GM23338 (cell line): ENCODE measurements at regions not wholly inside any gene's neighbourhood (a gene's known extent, or its start where the extent isn't known, plus 50 kb on each side); places are given as distances from the start of the nearest gene placed in this dataset.
A peak's percentile ranks its signal among the peaks of the same experiment; 100 is the strongest.

Source experiments
- ATAC-seq: fragments of 200-7000 bp; cut with Tn5 transposase; 3 replicates; pipeline ENCODE4 v1.9.1; 2020
- DNase-seq: peaks from one replicate; pipeline ENCODE4 v3.0.0-alpha.2; 2015; ENCODE audit warnings: low spot score
- H2AFZ ChIP-seq: fragments of 200-600 bp; sonication (generic); 2 replicates; pipeline ENCODE4 v1.8.0; 2016; ENCODE audit warnings: antibody characterized with exemption, mild to moderate bottlenecking, moderate library complexity
- H3F3A ChIP-seq: fragments of 200-600 bp; sonication (generic); replicated peaks from 2 replicates; pipeline ENCODE4 v1.8.0; 2017; ENCODE audit warnings: antibody characterized with exemption, mixed run types, low read depth
- H3K27ac ChIP-seq: fragments of 200-600 bp; sonication (generic); 2 replicates; pipeline ENCODE4 v1.6.1; 2016; ENCODE audit warnings: low read depth
- H3K27me3 ChIP-seq: fragments of 200-600 bp; sonication (generic); 2 replicates; pipeline ENCODE4 v1.8.0; 2016; ENCODE audit warnings: mild to moderate bottlenecking, mixed run types, moderate library complexity; ENCODE audit not compliant: insufficient read depth
- H3K36me3 ChIP-seq: fragments of 200-600 bp; sonication (generic); 2 replicates; pipeline ENCODE4 v1.8.0; 2016; ENCODE audit warnings: mild to moderate bottlenecking; ENCODE audit not compliant: insufficient read depth
- H3K4me1 ChIP-seq: fragments of 200-600 bp; sonication (generic); 2 replicates; pipeline ENCODE4 v1.8.0; 2016; ENCODE audit warnings: mild to moderate bottlenecking, moderate library complexity; ENCODE audit not compliant: insufficient read depth
- H3K4me2 ChIP-seq: fragments of 200-600 bp; sonication (generic); 2 replicates; pipeline ENCODE4 v1.7.1; 2017; ENCODE audit warnings: mixed run types
- H3K4me3 ChIP-seq: fragments of 200-600 bp; sonication (generic); 2 replicates; pipeline ENCODE4 v1.6.1; 2016; ENCODE audit warnings: mixed run types
- H3K79me2 ChIP-seq: fragments of 200-600 bp; sonication (generic); replicated peaks from 2 replicates; pipeline ENCODE4 v1.8.0; 2017; ENCODE audit warnings: mild to moderate bottlenecking; ENCODE audit not compliant: insufficient read depth
- H3K9me2 ChIP-seq: fragments of 200-600 bp; sonication (generic); 2 replicates; pipeline ENCODE4 v1.8.0; 2017; ENCODE audit not compliant: insufficient read depth
- H4K20me1 ChIP-seq: fragments of 200-600 bp; sonication (generic); replicated peaks from 2 replicates; pipeline ENCODE4 v1.8.0; 2017; ENCODE audit warnings: mild to moderate bottlenecking; ENCODE audit not compliant: insufficient read depth
- H3K27ac Mint-ChIP-seq: 2 replicates; pipeline ENCODE4 v1.8.0; 2020; ENCODE audit warnings: inconsistent platforms, mild to moderate bottlenecking, moderate library complexity, mixed read lengths
- H3K27me3 Mint-ChIP-seq: 3 replicates; pipeline ENCODE4 v1.8.0; 2022; ENCODE audit warnings: low read depth, mild to moderate bottlenecking, moderate library complexity, mixed read lengths, inconsistent platforms; ENCODE audit not compliant: insufficient read depth, poor library complexity
- H3K36me3 Mint-ChIP-seq: 3 replicates; pipeline ENCODE4 v1.8.0; 2021; ENCODE audit warnings: low read depth, mild to moderate bottlenecking, inconsistent platforms, moderate library complexity, mixed read lengths
- H3K4me1 Mint-ChIP-seq: 3 replicates; pipeline ENCODE4 v1.8.0; 2020; ENCODE audit warnings: mild to moderate bottlenecking, inconsistent platforms, mixed read lengths
- H3K4me3 Mint-ChIP-seq: 3 replicates; pipeline ENCODE4 v1.8.0; 2021; ENCODE audit warnings: moderate library complexity, mild to moderate bottlenecking, inconsistent platforms, mixed read lengths
- H3K9me3 Mint-ChIP-seq: 3 replicates; pipeline ENCODE4 v1.8.0; 2020; ENCODE audit warnings: moderate library complexity, mild to moderate bottlenecking, inconsistent platforms, mixed read lengths
- CREB1 ChIP-seq: fragments of 250-450 bp; sonication (Bioruptor Pico); IDR thresholded peaks from 2 replicates; pipeline ENCODE4 v1.5.0; 2020; ENCODE audit warnings: low read depth, mild to moderate bottlenecking, moderate library complexity
- EZH2 ChIP-seq: fragments of 200-600 bp; sonication (generic); IDR thresholded peaks from one replicate; pipeline ENCODE4 v1.8.0; 2017; ENCODE audit warnings: antibody characterized with exemption, mild to moderate bottlenecking, low read depth; ENCODE audit not compliant: unreplicated experiment
- EZH2phosphoT487 ChIP-seq: fragments of 200-600 bp; sonication (generic); IDR thresholded peaks from one replicate; pipeline ENCODE4 v1.8.1; 2018; ENCODE audit warnings: antibody characterized with exemption; ENCODE audit not compliant: unreplicated experiment
- JUNB ChIP-seq: IDR thresholded peaks from one replicate; pipeline ENCODE4 v1.6.1; 2016; ENCODE audit warnings: antibody characterized with exemption; ENCODE audit not compliant: unreplicated experiment
- NANOG ChIP-seq: IDR thresholded peaks from 2 replicates; pipeline ENCODE4 v1.6.1; 2016; ENCODE audit warnings: antibody characterized with exemption, borderline replicate concordance
- POLR2AphosphoS5 ChIP-seq: IDR thresholded peaks from 2 replicates; pipeline ENCODE4 v1.6.1; 2016; ENCODE audit warnings: antibody characterized with exemption, low read depth
- STAT1 ChIP-seq: IDR thresholded peaks from one replicate; pipeline ENCODE4 v1.6.1; 2016; ENCODE audit warnings: antibody characterized with exemption; ENCODE audit not compliant: unreplicated experiment
- ZNF114 ChIP-seq: fragments of 250-450 bp; sonication (Bioruptor Pico); IDR thresholded peaks from 2 replicates; pipeline ENCODE4 v1.5.0; 2020; ENCODE audit warnings: mild to moderate bottlenecking, moderate library complexity
- ZNF331 ChIP-seq: fragments of 250-450 bp; sonication (Bioruptor Pico); IDR thresholded peaks from 2 replicates; pipeline ENCODE4 v1.5.0; 2020; ENCODE audit warnings: low read depth, mild to moderate bottlenecking, moderate library complexity
- TF ChIP-seq, protein P1 (sequence below), 2 experiments: fragments of 200-600 bp in 1 of 2; sonication (generic) in 1 of 2; conservative IDR thresholded peaks; 2 replicates each; pipeline versions ENCODE4 v1.5.1 to v1.6.1; 2016 to 2017; ENCODE audit warnings: antibody characterized with exemption in 2 of 2, low read depth in 2 of 2, mild to moderate bottlenecking in 2 of 2, moderate library complexity in 1 of 2
- TF ChIP-seq, protein P2 (sequence below): fragments of 250-450 bp; sonication (Bioruptor Pico); IDR thresholded peaks from 2 replicates; pipeline ENCODE4 v1.5.0; 2020; ENCODE audit warnings: mild to moderate bottlenecking, moderate library complexity
- TF ChIP-seq, protein P3 (sequence below): IDR thresholded peaks from one replicate; pipeline ENCODE4 v1.6.1; 2018; ENCODE audit warnings: antibody characterized with exemption; ENCODE audit not compliant: unreplicated experiment
- TF ChIP-seq, protein P4 (sequence below): IDR thresholded peaks from 2 replicates; pipeline ENCODE4 v1.6.1; 2016; ENCODE audit warnings: antibody characterized with exemption

DNA sequence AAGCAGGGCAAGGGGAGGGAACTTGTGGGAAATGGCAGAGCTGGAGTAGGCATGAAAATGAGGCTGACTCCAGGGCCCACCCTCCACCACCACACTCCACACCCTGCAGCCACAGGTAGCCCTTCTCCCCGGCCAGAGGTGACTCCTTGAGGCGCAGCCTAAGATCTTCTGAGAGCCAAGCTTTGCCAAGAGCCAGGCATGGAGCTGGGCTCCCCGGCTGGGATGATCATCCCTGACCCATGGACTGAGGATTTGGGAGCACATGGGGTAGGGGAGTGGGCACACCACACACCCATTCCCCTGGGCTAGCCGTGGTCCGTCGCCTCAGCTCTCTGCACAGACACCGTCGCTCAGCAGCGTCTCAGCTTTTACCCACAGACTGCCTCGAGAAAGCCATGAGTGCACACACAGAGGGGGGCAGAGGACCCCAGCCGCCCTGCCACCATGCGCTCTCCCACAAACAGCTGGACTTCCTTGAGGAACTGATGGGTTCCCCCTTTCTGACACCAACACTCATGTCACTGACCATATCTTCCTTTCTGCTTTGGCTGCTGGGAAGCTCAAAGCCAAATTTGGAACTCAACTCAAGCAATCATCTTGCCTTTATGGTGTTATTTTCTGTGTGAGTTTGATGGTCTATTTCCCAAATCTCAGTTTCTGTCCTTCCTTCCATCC is 123.6 kb upstream of the RUNX3 start:
- H3K4me3 Mint-ChIP-seq: no peak overlapping the region
- DNase-seq: no peak
- ATAC-seq: no peak
- H3K4me1 Mint-ChIP-seq: peaks cover 19% of the 10 kb centered on the region
- Histone ChIP-seq H3K27ac (no peak overlapping the region), H3K4me2 (no peak overlapping the region), H3F3A (no peaks in the 10 kb centered on the region), H3K27me3 (no peaks in the 10 kb centered on the region), H3K4me3 (no peak overlapping the region), H3K4me1 (peaks cover 7% of the 10 kb centered on the region), H3K36me3 (no peaks in the 10 kb centered on the region), H4K20me1 (no peaks in the 10 kb centered on the region), H2AFZ (0 out of 2 replicates have a peak overlapping the region, but pooled peaks have one; percentile 56), H3K9me2 (no peaks in the 10 kb centered on the region), H3K79me2 (no peaks in the 10 kb centered on the region)
- H3K9me3 Mint-ChIP-seq: no peaks in the 10 kb centered on the region
- no peak for TF ChIP-seq POLR2AphosphoS5
- TF ChIP-seq EZH2: no peak
- TF ChIP-seq, protein P1, sequence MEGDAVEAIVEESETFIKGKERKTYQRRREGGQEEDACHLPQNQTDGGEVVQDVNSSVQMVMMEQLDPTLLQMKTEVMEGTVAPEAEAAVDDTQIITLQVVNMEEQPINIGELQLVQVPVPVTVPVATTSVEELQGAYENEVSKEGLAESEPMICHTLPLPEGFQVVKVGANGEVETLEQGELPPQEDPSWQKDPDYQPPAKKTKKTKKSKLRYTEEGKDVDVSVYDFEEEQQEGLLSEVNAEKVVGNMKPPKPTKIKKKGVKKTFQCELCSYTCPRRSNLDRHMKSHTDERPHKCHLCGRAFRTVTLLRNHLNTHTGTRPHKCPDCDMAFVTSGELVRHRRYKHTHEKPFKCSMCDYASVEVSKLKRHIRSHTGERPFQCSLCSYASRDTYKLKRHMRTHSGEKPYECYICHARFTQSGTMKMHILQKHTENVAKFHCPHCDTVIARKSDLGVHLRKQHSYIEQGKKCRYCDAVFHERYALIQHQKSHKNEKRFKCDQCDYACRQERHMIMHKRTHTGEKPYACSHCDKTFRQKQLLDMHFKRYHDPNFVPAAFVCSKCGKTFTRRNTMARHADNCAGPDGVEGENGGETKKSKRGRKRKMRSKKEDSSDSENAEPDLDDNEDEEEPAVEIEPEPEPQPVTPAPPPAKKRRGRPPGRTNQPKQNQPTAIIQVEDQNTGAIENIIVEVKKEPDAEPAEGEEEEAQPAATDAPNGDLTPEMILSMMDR (conservative IDR thresholded peaks at IDR 0.05; ENCODE audit: low read depth in 2 of 2): no peak
- TF ChIP-seq, protein P2, sequence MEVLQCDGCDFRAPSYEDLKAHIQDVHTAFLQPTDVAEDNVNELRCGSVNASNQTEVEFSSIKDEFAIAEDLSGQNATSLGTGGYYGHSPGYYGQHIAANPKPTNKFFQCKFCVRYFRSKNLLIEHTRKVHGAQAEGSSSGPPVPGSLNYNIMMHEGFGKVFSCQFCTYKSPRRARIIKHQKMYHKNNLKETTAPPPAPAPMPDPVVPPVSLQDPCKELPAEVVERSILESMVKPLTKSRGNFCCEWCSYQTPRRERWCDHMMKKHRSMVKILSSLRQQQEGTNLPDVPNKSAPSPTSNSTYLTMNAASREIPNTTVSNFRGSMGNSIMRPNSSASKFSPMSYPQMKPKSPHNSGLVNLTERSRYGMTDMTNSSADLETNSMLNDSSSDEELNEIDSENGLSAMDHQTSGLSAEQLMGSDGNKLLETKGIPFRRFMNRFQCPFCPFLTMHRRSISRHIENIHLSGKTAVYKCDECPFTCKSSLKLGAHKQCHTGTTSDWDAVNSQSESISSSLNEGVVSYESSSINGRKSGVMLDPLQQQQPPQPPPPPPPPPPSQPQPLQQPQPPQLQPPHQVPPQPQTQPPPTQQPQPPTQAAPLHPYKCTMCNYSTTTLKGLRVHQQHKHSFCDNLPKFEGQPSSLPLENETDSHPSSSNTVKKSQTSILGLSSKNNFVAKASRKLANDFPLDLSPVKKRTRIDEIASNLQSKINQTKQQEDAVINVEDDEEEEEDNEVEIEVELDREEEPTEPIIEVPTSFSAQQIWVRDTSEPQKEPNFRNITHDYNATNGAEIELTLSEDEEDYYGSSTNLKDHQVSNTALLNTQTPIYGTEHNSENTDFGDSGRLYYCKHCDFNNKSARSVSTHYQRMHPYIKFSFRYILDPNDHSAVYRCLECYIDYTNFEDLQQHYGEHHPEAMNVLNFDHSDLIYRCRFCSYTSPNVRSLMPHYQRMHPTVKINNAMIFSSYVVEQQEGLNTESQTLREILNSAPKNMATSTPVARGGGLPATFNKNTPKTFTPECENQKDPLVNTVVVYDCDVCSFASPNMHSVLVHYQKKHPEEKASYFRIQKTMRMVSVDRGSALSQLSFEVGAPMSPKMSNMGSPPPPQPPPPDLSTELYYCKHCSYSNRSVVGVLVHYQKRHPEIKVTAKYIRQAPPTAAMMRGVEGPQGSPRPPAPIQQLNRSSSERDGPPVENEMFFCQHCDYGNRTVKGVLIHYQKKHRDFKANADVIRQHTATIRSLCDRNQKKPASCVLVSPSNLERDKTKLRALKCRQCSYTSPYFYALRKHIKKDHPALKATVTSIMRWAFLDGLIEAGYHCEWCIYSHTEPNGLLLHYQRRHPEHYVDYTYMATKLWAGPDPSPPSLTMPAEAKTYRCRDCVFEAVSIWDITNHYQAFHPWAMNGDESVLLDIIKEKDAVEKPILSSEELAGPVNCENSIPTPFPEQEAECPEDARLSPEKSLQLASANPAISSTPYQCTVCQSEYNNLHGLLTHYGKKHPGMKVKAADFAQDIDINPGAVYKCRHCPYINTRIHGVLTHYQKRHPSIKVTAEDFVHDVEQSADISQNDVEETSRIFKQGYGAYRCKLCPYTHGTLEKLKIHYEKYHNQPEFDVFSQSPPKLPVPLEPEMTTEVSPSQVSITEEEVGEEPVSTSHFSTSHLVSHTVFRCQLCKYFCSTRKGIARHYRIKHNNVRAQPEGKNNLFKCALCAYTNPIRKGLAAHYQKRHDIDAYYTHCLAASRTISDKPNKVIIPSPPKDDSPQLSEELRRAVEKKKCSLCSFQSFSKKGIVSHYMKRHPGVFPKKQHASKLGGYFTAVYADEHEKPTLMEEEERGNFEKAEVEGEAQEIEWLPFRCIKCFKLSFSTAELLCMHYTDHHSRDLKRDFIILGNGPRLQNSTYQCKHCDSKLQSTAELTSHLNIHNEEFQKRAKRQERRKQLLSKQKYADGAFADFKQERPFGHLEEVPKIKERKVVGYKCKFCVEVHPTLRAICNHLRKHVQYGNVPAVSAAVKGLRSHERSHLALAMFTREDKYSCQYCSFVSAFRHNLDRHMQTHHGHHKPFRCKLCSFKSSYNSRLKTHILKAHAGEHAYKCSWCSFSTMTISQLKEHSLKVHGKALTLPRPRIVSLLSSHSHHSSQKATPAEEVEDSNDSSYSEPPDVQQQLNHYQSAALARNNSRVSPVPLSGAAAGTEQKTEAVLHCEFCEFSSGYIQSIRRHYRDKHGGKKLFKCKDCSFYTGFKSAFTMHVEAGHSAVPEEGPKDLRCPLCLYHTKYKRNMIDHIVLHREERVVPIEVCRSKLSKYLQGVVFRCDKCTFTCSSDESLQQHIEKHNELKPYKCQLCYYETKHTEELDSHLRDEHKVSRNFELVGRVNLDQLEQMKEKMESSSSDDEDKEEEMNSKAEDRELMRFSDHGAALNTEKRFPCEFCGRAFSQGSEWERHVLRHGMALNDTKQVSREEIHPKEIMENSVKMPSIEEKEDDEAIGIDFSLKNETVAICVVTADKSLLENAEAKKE (CRISPR knock-in tag): no peak
- TF ChIP-seq NANOG: no peak
- TF ChIP-seq, protein P3, sequence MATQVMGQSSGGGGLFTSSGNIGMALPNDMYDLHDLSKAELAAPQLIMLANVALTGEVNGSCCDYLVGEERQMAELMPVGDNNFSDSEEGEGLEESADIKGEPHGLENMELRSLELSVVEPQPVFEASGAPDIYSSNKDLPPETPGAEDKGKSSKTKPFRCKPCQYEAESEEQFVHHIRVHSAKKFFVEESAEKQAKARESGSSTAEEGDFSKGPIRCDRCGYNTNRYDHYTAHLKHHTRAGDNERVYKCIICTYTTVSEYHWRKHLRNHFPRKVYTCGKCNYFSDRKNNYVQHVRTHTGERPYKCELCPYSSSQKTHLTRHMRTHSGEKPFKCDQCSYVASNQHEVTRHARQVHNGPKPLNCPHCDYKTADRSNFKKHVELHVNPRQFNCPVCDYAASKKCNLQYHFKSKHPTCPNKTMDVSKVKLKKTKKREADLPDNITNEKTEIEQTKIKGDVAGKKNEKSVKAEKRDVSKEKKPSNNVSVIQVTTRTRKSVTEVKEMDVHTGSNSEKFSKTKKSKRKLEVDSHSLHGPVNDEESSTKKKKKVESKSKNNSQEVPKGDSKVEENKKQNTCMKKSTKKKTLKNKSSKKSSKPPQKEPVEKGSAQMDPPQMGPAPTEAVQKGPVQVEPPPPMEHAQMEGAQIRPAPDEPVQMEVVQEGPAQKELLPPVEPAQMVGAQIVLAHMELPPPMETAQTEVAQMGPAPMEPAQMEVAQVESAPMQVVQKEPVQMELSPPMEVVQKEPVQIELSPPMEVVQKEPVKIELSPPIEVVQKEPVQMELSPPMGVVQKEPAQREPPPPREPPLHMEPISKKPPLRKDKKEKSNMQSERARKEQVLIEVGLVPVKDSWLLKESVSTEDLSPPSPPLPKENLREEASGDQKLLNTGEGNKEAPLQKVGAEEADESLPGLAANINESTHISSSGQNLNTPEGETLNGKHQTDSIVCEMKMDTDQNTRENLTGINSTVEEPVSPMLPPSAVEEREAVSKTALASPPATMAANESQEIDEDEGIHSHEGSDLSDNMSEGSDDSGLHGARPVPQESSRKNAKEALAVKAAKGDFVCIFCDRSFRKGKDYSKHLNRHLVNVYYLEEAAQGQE: no peak
- no peak for TF ChIP-seq EZH2phosphoT487
- no peak for TF ChIP-seq CREB1 (CRISPR knock-in tag)
- no peak for TF ChIP-seq ZNF114 (CRISPR knock-in tag)
- TF ChIP-seq JUNB: no peak
- no peak for TF ChIP-seq ZNF331
- TF ChIP-seq STAT1: no peak
- TF ChIP-seq, protein P4, sequence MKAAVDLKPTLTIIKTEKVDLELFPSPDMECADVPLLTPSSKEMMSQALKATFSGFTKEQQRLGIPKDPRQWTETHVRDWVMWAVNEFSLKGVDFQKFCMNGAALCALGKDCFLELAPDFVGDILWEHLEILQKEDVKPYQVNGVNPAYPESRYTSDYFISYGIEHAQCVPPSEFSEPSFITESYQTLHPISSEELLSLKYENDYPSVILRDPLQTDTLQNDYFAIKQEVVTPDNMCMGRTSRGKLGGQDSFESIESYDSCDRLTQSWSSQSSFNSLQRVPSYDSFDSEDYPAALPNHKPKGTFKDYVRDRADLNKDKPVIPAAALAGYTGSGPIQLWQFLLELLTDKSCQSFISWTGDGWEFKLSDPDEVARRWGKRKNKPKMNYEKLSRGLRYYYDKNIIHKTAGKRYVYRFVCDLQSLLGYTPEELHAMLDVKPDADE: no peak
- H3K36me3 Mint-ChIP-seq: no peaks in the 10 kb centered on the region
- peaks cover 13% of the 10 kb centered on the region for H3K27me3 Mint-ChIP-seq
- no peak overlapping the region for H3K27ac Mint-ChIP-seq
